GM18868 (cell line): ENCODE measurements at regions not wholly inside any gene's neighbourhood (a gene's known extent, or its start where the extent isn't known, plus 50 kb on each side); places are given as distances from the start of the nearest gene placed in this dataset.

Experiments
- ATAC-seq: cut with Tn5 transposase; IDR thresholded peaks from one replicate; pipeline ENCODE4 v1.9.1; 2021; ENCODE audit warnings: mild to moderate bottlenecking, moderate library complexity; ENCODE audit not compliant: unreplicated experiment

- ATAC-seq, result no peak
Observed at GRCh38 chr1:191857600-191857999, 300.7 kb upstream of the RGS18 start.

DNA sequence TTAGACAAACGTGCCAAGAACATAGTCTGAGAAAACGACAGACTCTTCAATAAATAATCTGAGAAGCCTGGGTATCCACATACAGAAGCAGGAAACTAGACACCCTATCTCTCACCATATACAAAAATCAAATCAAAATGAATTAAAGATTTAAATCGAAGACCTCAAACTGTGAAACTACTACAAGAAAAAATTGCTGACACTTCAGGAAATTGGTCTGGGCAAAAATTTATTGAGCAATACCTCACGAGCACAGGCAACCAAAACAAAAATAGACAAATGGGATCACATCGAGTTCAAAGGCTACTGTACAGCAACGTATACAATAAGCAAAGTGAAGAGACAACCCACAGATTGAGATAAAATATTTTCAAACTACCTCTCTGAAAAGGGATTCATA lies 292.8 kb upstream of the RGS18 start:
- no peak for ATAC-seq

GRCh38 chr1:191866155-191866554 lies 292.1 kb upstream of the RGS18 start:
- ATAC-seq, result no peak

GRCh38 chr1:191869790-191870312 lies 288.4 kb upstream of the RGS18 start:
- ATAC-seq, result no peak

DNA sequence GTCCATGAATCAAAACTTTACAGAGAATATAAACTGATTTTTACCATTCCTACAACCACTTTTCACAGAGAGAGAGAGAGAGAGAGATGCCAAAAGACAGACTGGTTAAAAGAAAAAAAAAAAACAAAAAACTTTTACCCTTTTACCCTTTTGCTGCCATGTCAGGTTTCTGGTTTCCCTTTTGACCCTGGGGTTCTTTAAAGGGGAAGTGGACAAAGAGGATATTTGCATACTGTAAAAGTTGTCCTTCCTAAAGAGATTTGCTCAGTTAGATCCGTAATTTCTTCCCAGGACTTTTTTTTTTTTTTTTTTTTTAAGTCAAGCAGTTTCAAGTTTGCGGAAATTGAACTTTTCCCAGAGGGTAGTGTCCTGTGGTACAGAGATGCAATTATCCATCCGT lies 287.8 kb upstream of the RGS18 start:
- ATAC-seq, result no peak

DNA sequence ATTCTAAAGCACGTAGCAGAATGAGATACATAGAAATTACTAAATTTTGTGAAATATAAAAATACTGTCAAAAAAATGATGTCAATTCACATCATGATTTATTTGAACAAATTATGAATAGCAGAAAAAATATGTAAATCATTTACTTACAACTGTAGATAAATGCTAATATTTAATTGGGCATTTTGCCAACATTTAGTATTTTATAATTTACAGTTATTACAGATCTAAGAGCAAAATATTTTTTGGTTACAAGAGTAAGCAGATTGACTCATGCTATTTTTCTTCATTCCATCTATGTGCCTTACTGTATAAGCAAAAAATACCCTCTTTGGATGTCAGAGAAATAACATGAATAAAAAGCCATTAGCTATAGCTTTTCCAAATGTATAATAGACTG lies 282.3 kb upstream of the RGS18 start:
- ATAC-seq, result no peak

GRCh38 chr1:191876631-191877030 lies 281.6 kb upstream of the RGS18 start:
- ATAC-seq, result no peak

- ATAC-seq, result no peak
Observed at GRCh38 chr1:191882870-191883269, 275.4 kb upstream of the RGS18 start.

DNA sequence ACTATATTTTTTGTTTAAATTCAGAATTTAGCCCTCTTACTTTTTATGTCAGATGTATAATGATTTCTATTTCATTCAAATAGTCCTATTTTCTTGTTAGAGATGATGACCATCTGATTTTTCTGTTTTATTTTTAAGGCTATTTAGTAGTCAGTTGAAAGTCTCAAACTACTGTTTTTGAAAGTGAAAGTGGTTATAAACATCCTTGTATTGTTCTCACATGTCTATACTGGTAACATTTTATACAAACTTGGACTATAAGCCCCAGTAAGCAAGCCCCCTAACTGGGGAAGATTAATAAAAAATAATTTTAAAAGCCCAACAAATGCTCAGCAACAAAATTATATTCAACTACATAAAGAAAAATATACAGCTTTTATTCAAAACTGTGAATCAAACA lies 271.3 kb upstream of the RGS18 start:
- ATAC-seq, result peak; percentile 81

DNA sequence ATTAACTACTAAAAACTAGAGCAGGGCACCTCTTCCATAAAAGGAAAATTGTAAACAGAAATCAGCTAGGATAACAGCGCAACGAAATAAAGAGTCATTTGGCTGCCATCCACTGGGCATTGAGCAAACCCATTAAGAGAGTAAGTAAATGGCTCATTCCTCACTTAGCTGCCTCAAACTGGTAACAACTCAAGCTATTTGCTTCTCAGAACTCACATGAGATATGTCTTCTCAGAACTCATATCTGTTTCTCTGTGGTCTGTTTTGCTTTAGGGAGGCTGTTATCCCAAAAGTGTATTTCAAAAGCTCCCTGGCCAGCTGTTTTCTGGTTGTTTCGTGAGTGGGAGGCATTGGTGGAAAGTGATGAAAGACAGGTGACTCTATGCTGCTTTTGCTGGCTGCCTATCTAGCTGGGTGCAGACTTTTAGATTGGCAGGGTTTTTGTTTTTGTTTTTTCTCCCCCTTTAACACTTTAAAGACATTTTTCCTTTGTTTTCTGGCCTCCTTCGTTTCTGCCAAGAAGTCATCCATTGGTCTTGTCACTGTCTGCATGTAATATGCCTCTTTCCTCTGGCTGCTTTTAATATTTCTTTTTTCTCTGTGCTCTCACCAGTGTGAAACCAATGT lies 269.2 kb upstream of the RGS18 start:
- peak; percentile 34 for ATAC-seq

GRCh38 chr1:191889623-191890003 lies 268.6 kb upstream of the RGS18 start:
- peak; percentile 24 for ATAC-seq

DNA sequence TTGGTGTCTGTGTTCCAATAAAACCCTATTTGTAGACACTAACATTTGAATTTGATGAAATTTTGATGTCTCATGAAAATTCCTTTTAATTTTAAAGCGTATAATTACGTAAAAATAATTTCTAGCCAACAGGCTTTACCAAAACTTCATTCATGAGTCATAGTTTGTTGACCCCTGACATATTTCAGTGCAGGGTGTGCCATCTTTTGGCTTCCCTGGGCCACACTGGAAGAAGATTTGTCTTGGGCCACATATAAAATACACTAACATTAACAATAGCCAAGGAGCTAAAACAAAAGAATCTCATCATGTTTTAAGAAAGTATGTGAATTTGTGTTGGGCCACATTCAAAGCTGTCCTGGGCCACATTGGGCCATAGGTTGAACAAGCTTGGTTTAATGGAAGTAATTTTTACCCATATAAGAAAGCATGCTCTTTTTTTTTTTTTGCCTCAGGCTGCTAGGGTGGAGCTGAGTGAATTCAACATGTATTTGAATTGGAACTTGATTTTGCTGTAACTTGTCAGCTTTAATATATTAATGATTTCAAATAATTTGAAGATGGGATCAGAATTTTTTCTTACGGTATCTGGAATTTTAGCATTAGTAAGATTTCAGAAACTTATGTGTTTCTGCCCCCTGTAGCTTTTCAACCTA lies 267.7 kb upstream of the RGS18 start:
- no peak for ATAC-seq

DNA sequence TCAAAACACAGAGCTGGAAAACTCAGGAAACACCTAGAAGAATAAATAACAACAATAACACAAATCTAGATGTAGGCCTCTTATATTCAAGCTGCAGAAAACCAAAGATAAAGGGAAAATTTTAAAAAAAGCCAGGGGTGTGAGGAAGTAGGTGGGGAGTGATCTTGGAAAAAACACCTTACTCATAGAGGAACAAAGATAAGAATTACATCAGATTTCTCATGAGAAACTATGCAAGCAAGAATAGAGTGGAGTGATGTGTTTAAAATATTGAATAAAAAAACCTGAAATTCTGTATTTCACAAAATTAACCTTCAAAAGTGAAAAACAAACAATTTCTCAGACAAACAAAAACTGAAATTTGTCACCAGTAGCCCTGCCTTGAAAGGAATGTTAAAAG lies 265.5 kb upstream of the RGS18 start:
- ATAC-seq, result no peak

- no peak for ATAC-seq
Observed at GRCh38 chr1:191895049-191895448, 263.2 kb upstream of the RGS18 start.

GRCh38 chr1:191895462-191896058 lies 262.7 kb upstream of the RGS18 start:
- ATAC-seq, result no peak

DNA sequence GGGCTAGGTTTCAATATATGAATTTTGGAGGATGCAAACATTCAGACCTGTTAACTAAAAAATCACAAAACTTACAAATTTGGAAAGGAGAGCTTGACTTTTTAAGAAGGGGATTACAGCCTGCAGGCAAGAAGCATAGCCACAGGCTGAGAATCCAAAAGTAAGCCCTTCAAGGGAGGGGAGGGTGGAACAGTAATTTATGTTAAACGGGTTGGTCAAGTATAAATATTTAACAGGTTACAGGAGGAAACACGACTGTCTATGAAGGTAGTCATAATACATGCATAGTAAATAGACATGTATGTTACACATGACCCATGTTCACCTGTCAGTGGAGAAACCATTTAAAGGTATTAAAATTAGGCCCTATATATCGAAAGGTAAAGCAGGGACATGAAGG lies 261.1 kb upstream of the RGS18 start:
- ATAC-seq, result no peak

DNA sequence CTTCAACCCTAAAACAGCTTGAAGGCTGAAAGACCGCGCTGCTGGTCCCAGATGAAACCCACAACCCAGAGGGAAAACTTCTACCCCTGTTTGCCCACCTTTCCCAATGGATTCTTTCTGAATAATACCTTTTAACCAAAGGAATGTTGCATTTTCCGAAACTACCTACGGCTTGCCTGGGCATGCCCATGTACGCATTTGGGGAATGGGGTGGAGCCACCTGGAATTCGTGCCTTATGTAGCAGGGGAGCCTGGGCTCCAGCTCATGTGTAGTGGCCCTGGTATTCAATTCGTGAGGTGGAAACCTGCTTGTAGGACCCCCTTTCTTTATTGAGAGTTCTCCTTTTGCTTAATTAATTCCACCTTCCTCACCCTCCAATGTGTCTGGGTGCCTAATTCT lies 256.6 kb upstream of the RGS18 start:
- no peak for ATAC-seq

DNA sequence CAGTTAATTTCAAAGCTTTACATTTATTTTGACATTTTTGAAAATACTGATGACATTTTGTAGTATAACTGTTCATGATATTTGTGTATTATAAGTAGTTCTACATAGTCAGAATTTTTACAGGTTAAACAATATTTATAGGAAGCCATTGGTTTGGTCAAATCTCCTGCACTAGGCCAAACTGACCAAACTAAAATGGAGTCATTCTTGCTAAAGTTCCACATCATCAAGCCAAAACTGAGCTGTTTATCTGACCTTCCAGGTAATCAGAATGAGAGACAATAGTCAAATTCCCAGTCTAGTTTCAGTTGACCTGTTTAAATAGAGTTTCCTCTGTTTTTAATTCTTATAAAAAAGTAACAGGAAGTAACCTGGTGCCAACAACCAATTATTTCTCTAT lies 253.3 kb upstream of the RGS18 start:
- ATAC-seq, result no peak

- ATAC-seq, result no peak
Observed at GRCh38 chr1:191905781-191906180, 252.5 kb upstream of the RGS18 start.

DNA sequence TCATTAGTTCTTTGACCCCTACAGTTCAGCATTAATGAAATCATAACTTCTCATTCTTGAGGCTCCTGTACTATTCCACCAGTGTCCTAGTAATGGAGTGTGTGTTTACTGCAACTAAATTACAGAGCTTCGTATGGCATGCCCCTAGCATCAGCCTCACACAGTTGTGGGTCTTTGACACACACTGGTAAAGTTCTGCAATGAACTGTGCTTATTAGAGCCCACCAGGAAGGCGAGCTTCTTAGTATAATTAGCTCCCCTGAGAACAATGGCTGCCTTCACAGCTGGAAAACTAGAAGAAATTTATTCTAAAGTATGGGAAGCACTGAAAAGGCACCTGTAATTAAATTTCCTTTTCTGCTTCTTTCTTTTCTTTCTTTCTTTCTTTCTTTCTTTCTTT lies 251.1 kb upstream of the RGS18 start:
- ATAC-seq, result no peak

GRCh38 chr1:191910245-191910644 lies 248.0 kb upstream of the RGS18 start:
- no peak for ATAC-seq

DNA sequence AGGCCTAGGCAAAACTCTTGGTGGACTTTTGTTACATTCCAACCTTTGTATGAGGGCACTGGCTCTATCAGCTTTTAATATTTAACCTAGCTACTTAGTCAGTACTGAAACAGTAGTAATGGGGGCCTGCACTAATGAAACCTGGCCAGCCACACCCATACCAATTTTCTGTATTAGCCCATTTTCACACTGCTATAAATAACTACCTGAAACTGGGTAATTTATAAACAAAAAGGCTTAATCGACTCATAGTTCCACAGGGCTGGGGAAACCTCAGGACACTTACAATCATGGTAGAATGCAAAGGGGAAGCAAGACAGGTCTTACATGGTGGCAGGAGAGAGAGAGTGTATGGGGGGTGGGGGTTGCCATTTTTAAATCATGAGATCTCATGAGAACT lies 245.7 kb upstream of the RGS18 start:
- no peak for ATAC-seq
